Erythroblast (primary cell): ENCODE measurements at regions not wholly inside any gene's neighbourhood (a gene's known extent, or its start where the extent isn't known, plus 50 kb on each side); places are given as distances from the start of the nearest gene placed in this dataset.
"Not testable (repeated sequence)": the region's sequence is repeated elsewhere in the genome, so short reads cannot be mapped to it uniquely, and the experiment has no call there.

Source experiments
- DNase-seq, 2 experiments: peaks; one replicate each; lab custom pipeline; 2025; lab: John Stamatoyannopoulos, UW
- GATA1 ChIP-seq: IDR thresholded peaks from 2 replicates; pipeline ENCODE4 v1.6.1; 2011; ENCODE audit warnings: low read depth, mild to moderate bottlenecking, control low read depth, low read length, moderate library complexity
- POLR2A ChIP-seq: IDR thresholded peaks from 2 replicates; pipeline ENCODE4 v1.6.1; 2011; ENCODE audit warnings: mild to moderate bottlenecking, low read length

- DNase-seq: not testable (repeated sequence)
Observed at GRCh38 chr1:245102149-245102548, 52.6 kb upstream of the KIF26B start.

GRCh38 chr1:245099401-245099800 lies 55.4 kb upstream of the KIF26B start:
- DNase-seq: no peak
- no peak for TF ChIP-seq GATA1

DNA sequence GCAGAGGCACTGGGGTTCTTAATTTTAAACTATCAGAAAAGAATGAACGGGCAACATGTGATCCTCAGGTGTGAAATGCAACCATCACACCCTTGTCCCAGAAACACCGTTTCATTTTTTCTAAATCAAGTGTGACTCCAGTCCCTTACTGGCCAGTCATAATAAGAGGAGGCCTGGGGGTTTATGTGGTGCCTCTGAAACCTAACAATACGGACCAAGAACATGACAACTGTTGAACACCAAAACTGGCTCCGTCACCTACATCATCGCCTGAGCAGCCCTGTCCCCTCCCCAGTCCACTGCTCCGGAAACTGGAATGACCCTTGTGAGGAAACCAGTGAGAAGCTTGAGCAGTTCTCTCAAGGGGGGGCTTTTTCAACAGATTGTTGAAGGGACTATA lies 55.9 kb upstream of the KIF26B start:
- DNase-seq: no peak
- TF ChIP-seq GATA1 (no peak), POLR2A (no peak)

DNA sequence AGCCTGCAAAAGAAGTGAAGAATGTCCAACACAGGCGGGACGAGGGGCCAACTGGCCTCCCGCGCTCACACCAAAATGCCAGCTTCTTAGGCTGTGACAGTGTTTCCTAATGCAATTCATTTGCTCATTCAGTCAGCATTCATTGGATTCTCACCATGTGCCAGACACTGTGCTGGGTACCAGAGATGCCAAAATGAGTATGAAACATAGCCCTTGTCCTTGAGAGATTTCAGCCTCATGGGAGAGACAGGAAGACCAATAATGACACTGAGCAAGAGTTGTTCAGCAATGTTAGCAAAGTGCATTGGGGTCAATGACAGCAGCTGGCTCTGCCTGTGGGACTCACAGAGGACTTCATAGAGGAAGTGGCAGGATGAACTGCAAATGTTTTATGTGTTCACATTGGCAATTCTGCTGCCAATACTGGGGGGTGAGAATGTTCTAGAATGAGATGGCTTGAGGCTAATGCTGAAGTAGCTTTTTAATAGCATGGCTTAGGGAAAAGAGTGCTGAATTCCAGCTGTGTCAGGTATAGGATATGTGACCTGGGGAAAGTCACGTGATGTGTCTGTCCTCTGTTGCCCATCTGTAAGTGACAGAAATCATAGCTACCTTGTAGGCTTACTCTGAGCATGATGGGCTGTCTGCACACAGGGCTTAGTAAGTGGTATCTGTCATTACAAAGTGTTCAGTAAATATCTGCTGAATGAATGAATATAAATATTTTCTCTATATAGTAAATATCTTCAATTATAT lies 58.3 kb upstream of the KIF26B start:
- no peak for DNase-seq
- TF ChIP-seq POLR2A: no peak
- no peak for TF ChIP-seq GATA1

DNA sequence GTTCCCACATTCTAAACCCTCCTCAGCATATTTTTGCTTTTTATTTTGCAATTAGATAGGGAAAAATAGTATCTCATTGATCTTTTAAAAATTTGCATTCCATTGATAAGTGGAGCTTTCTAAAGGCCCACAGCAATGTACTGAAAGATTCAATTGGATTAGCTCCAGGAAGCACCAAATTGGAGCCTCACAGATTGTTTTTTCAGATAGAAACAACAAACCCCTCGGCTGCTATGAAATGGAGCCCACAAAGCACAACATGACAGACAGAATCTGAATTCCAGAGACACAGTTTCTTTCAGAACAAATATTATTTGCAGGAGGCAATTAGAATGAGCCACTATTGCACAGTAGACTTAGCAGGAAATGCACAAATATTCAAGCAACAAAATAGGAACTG lies 58.9 kb upstream of the KIF26B start:
- no peak for TF ChIP-seq POLR2A
- no peak for TF ChIP-seq GATA1
- DNase-seq: no peak

- TF ChIP-seq POLR2A: no peak
- TF ChIP-seq GATA1: no peak
- no peak for DNase-seq
Observed at GRCh38 chr1:245094954-245095353, 59.8 kb upstream of the KIF26B start.

- no peak for DNase-seq
- TF ChIP-seq POLR2A: no peak
- TF ChIP-seq GATA1: no peak
Observed at GRCh38 chr1:245094092-245094491, 60.7 kb upstream of the KIF26B start.

DNA sequence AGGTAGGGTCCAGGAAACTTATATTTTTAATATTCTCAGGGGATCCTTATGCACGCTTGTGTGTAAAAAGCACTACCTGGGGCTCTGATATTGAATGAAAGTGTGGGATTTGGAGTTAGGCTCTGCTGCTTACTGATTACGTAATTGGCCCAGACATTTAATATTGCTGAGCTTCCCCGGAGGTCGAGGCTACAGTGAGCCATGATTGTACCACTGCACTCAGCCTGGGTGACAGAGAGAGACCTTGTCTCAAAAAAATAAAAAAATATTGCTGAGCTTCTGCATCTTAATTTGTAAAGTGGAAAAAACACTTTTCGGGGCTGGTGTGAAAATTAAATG lies 62.2 kb upstream of the KIF26B start:
- TF ChIP-seq POLR2A: no peak

DNA sequence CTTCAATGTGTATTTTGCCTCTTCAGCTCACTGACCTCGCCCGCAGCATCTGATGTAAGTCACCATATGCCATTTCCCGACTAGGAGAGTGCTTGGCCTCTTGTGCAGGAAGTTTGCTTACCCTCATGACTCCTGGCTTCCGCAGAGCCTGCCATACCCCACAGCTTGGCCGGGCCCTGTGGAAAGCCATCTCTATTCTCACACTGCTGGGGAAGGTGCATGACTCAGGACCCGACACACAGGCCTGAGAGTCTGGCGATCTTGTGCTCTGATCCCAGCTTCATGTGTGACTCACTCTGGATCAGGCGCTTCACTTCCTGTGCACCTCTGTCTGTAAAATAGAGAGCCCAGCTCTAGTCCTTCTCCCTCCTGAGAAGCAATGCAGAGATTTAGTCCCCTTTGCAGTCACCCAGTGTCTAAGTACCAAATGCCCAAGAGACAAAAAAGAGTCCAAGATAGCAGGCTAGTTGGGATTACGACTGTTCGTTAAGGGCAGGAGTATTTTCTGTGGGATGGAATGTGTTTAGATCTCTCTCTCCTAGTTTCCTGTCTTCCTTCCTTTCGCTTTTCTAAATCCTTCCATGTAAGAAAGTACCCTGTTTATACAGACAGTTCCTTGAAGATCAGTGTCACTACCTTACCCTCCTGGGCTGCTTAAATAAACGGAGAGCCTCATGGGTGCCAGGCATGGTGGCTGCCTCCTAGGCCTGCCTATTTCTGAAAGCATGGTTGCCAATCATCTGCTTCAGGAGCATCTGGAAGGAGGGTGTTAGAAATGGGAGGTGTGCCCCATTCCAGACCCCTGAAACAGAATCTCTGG lies 62.8 kb upstream of the KIF26B start:
- no peak for DNase-seq

More for the DNA sequence above, 62.2 kb upstream of the KIF26B start:
- no peak for DNase-seq

GRCh38 chr1:245091171-245091621 lies 63.6 kb upstream of the KIF26B start:
- no peak for DNase-seq
- TF ChIP-seq POLR2A: no peak
- no peak for TF ChIP-seq GATA1

More for the DNA sequence above, 62.8 kb upstream of the KIF26B start:
- no peak for TF ChIP-seq POLR2A
- TF ChIP-seq GATA1: no peak

DNA sequence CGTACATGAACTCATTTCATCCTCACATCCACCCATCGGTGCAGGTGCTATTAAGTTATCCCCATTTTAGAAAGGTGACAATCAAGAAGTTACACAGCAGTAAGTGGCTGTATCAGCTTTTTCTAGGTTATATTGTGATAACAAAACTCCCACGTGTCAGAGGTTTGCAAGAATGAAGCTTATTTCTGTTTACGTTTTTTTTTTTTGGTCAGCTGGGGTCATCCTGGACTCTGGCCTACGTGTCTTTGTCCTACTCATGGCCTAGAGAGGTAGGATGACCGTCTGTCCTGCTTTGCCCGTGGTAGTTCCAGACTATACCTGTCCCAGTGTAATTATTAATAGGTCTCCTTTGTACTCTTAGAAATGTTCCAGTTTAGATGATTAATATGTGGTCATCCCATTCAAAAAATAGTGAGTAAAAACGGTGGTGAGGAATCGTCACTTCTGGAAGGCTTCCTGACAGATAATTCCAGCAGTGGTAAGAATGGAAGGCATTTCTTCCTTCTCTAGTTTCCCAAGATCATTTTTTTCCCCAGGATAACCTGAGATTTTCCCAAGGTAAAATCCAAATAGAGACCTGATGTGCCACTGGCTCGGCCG lies 64.2 kb upstream of the KIF26B start:
- TF ChIP-seq POLR2A (no peak), GATA1 (no peak)
- no peak for DNase-seq

GRCh38 chr1:245087723-245088122 lies 67.1 kb upstream of the KIF26B start:
- DNase-seq: no peak
- TF ChIP-seq GATA1 (no peak), POLR2A (no peak)

GRCh38 chr1:245086389-245086969 lies 68.3 kb upstream of the KIF26B start:
- no peak for DNase-seq

GRCh38 chr1:245085508-245086095 lies 69.2 kb upstream of the KIF26B start:
- TF ChIP-seq POLR2A: no peak
- DNase-seq: no peak

More at GRCh38 chr1:245086389-245086969, 68.3 kb upstream of the KIF26B start:
- no peak for TF ChIP-seq POLR2A
- TF ChIP-seq GATA1: no peak

DNA sequence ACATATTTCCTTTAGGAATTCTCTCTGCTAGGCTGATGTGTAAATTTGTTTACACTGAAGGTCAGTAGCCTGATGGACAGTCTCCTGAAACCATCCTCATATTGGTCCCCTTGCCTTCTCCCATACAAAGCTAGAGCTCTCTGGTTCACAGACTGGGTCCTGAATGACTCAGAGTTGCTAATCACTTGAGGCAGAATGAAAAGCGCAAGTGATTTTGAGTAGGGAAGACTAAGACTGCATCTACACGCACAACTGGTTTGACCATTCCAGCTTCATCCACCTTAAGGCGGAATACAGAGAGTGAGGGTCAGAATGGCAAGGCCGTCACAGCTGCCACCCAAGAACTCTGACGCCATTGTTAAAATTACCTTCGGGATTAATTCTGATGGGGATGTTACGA lies 70.2 kb upstream of the KIF26B start:
- no peak for TF ChIP-seq GATA1
- no peak for DNase-seq
